ENCODE measurements at regions not wholly inside any gene's neighbourhood (a gene's known extent, or its start where the extent isn't known, plus 50 kb on each side); places are given as distances from the start of the nearest gene placed in this dataset.

GRCh38 chr5:166178411-166179080 is 2112.9 kb upstream of the WWC1 start:
- no peak for TF ChIP-seq POLR2A (IDR thresholded peaks at IDR 0.05)
- TF ChIP-seq, protein P1, sequence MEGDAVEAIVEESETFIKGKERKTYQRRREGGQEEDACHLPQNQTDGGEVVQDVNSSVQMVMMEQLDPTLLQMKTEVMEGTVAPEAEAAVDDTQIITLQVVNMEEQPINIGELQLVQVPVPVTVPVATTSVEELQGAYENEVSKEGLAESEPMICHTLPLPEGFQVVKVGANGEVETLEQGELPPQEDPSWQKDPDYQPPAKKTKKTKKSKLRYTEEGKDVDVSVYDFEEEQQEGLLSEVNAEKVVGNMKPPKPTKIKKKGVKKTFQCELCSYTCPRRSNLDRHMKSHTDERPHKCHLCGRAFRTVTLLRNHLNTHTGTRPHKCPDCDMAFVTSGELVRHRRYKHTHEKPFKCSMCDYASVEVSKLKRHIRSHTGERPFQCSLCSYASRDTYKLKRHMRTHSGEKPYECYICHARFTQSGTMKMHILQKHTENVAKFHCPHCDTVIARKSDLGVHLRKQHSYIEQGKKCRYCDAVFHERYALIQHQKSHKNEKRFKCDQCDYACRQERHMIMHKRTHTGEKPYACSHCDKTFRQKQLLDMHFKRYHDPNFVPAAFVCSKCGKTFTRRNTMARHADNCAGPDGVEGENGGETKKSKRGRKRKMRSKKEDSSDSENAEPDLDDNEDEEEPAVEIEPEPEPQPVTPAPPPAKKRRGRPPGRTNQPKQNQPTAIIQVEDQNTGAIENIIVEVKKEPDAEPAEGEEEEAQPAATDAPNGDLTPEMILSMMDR (IDR thresholded peaks at IDR 0.05): no peak
